HEK293 (cell line): ENCODE measurements at regions not wholly inside any gene's neighbourhood (a gene's known extent, or its start where the extent isn't known, plus 50 kb on each side); places are given as distances from the start of the nearest gene placed in this dataset.

Experiments used
- HOXC10 ChIP-seq: sonication (generic); formaldehyde crosslinking; IDR thresholded peaks from 2 replicates; pipeline ENCODE4 v1.8.1; 2023; ENCODE audit warnings: mild to moderate bottlenecking, missing genetic modification reagents
- MEIS1 ChIP-seq: sonication (generic); formaldehyde crosslinking; IDR thresholded peaks from 2 replicates; pipeline ENCODE4 v1.8.1; 2022; ENCODE audit warnings: missing genetic modification reagents, mild to moderate bottlenecking, borderline replicate concordance
- SCRT1 ChIP-seq: fragments of 450-650 bp; formaldehyde crosslinking; IDR thresholded peaks from 2 replicates; pipeline ENCODE4 v1.5.1; 2016; ENCODE audit warnings: missing biosample characterization, missing genetic modification characterization, borderline replicate concordance
- ZBTB7A ChIP-seq: fragments of 450-650 bp; formaldehyde crosslinking; IDR thresholded peaks from 2 replicates; pipeline ENCODE4 v1.5.1; 2016; ENCODE audit warnings: low read depth, missing biosample characterization, missing genetic modification characterization
- ZNF121 ChIP-seq: fragments of 450-650 bp; formaldehyde crosslinking; IDR thresholded peaks from 2 replicates; pipeline ENCODE4 v1.5.1; 2016; ENCODE audit warnings: missing biosample characterization, missing genetic modification characterization
- ZNF76 ChIP-seq: fragments of 450-650 bp; formaldehyde crosslinking; IDR thresholded peaks from 2 replicates; pipeline ENCODE4; 2016; ENCODE audit warnings: low read depth, missing biosample characterization, missing genetic modification characterization, borderline replicate concordance
- TF ChIP-seq, protein P1 (sequence below): fragments of 450-650 bp; formaldehyde crosslinking; IDR thresholded peaks from 2 replicates; pipeline ENCODE4 v1.5.1; 2016; ENCODE audit warnings: missing biosample characterization, missing genetic modification characterization
- TF ChIP-seq, protein P2 (sequence below): fragments of 450-650 bp; formaldehyde crosslinking; optimal IDR thresholded peaks from 2 replicates; pipeline ENCODE3; 2016; ENCODE audit warnings: missing biosample characterization, mild to moderate bottlenecking, missing genetic modification characterization
- TF ChIP-seq, protein P3 (sequence below): fragments of 450-650 bp; formaldehyde crosslinking; IDR thresholded peaks from 2 replicates; pipeline ENCODE4 v1.5.1; 2016; ENCODE audit warnings: missing biosample characterization, missing genetic modification characterization

DNA sequence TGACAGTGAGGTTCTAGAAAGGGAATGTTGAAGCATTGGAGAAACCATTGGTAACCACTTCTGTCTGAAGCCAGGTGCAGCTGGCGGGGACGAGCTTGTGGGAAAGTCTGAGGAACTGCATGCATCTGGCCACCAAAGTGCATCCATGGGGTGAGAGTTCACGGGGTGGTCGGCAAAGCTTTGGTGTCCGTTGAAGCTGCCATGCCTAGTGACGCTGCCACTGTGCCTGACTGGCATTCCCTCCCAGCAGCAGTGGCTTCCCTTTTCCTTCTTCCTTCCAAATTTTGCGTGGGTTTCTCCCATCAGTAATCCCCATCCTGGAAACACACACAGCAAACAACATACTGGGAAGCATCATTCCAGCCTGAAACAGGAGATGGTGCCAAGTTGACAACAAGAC lies 145.7 kb upstream of the ALDH1B1 start:
- TF ChIP-seq ZNF76 (tag by site-specific recombination) (no peak), ZBTB7A (no peak), MEIS1 (CRISPR knock-in tag) (no peak), HOXC10 (no peak), ZNF121 (no peak), SCRT1 (tag by site-specific recombination) (no peak)
- TF ChIP-seq, protein P1, sequence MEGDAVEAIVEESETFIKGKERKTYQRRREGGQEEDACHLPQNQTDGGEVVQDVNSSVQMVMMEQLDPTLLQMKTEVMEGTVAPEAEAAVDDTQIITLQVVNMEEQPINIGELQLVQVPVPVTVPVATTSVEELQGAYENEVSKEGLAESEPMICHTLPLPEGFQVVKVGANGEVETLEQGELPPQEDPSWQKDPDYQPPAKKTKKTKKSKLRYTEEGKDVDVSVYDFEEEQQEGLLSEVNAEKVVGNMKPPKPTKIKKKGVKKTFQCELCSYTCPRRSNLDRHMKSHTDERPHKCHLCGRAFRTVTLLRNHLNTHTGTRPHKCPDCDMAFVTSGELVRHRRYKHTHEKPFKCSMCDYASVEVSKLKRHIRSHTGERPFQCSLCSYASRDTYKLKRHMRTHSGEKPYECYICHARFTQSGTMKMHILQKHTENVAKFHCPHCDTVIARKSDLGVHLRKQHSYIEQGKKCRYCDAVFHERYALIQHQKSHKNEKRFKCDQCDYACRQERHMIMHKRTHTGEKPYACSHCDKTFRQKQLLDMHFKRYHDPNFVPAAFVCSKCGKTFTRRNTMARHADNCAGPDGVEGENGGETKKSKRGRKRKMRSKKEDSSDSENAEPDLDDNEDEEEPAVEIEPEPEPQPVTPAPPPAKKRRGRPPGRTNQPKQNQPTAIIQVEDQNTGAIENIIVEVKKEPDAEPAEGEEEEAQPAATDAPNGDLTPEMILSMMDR, result no peak
- TF ChIP-seq, protein P2, sequence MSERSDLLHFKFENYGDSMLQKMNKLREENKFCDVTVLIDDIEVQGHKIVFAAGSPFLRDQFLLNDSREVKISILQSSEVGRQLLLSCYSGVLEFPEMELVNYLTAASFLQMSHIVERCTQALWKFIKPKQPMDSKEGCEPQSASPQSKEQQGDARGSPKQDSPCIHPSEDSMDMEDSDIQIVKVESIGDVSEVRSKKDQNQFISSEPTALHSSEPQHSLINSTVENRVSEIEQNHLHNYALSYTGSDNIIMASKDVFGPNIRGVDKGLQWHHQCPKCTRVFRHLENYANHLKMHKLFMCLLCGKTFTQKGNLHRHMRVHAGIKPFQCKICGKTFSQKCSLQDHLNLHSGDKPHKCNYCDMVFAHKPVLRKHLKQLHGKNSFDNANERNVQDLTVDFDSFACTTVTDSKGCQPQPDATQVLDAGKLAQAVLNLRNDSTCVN (tag by site-specific recombination), result no peak
- TF ChIP-seq, protein P3, sequence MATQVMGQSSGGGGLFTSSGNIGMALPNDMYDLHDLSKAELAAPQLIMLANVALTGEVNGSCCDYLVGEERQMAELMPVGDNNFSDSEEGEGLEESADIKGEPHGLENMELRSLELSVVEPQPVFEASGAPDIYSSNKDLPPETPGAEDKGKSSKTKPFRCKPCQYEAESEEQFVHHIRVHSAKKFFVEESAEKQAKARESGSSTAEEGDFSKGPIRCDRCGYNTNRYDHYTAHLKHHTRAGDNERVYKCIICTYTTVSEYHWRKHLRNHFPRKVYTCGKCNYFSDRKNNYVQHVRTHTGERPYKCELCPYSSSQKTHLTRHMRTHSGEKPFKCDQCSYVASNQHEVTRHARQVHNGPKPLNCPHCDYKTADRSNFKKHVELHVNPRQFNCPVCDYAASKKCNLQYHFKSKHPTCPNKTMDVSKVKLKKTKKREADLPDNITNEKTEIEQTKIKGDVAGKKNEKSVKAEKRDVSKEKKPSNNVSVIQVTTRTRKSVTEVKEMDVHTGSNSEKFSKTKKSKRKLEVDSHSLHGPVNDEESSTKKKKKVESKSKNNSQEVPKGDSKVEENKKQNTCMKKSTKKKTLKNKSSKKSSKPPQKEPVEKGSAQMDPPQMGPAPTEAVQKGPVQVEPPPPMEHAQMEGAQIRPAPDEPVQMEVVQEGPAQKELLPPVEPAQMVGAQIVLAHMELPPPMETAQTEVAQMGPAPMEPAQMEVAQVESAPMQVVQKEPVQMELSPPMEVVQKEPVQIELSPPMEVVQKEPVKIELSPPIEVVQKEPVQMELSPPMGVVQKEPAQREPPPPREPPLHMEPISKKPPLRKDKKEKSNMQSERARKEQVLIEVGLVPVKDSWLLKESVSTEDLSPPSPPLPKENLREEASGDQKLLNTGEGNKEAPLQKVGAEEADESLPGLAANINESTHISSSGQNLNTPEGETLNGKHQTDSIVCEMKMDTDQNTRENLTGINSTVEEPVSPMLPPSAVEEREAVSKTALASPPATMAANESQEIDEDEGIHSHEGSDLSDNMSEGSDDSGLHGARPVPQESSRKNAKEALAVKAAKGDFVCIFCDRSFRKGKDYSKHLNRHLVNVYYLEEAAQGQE (tag by site-specific recombination), result no peak
